NCI-H1417 (cell line): ENCODE measurements at regions not wholly inside any gene's neighbourhood (a gene's known extent, or its start where the extent isn't known, plus 50 kb on each side); places are given as distances from the start of the nearest gene placed in this dataset.

ENCODE experiments used
- DNase-seq, 3 experiments: peaks; one replicate each; lab custom pipeline; 2025; lab: John Stamatoyannopoulos, UW

GRCh38 chr3:161444694-161445077 is 51.9 kb upstream of the OTOL1 start:
- no peak for DNase-seq

- DNase-seq = no peak
Observed at GRCh38 chr3:161443921-161444693, 52.5 kb upstream of the OTOL1 start.

- no peak for DNase-seq
Observed at GRCh38 chr3:161430307-161430706, 59.0 kb upstream of the SPTSSB start.

GRCh38 chr3:161427347-161427746 is 56.0 kb upstream of the SPTSSB start:
- no peak for DNase-seq

- peak in 1 of 3 experiments; percentile 41 for DNase-seq
Observed at GRCh38 chr3:161426758-161427157, 55.4 kb upstream of the SPTSSB start.

- peak; percentile 27 to 82 (median 51) for DNase-seq
Observed at GRCh38 chr3:161423911-161424522, 52.7 kb upstream of the SPTSSB start.

- DNase-seq = peak in 1 of 3 experiments; percentile 44
Observed at GRCh38 chr3:161422171-161422700, 50.9 kb upstream of the SPTSSB start.
